SK-N-SH treated with all-trans-retinoic acid at 6 μM for 48 hours (cell line): ENCODE measurements at regions not wholly inside any gene's neighbourhood (a gene's known extent, or its start where the extent isn't known, plus 50 kb on each side); places are given as distances from the start of the nearest gene placed in this dataset.

Experiments
- CREB5 ChIP-seq: fragments of 250-450 bp; sonication (Bioruptor Pico); IDR thresholded peaks from 2 replicates; pipeline ENCODE4 v1.5.1; 2020; ENCODE audit warnings: low read depth, mild to moderate bottlenecking, moderate library complexity
- CSRNP3 ChIP-seq: fragments of 250-450 bp; sonication (Bioruptor Pico); IDR thresholded peaks from 2 replicates; pipeline ENCODE4 v1.5.1; 2021; ENCODE audit warnings: mild to moderate bottlenecking, moderate library complexity
- GLIS3 ChIP-seq: fragments of 250-450 bp; sonication (Bioruptor Pico); IDR thresholded peaks from 2 replicates; pipeline ENCODE4 v1.5.0; 2020; ENCODE audit warnings: mild to moderate bottlenecking, moderate library complexity
- ISL1 ChIP-seq: fragments of 250-450 bp; sonication (Bioruptor Pico); IDR thresholded peaks from 2 replicates; pipeline ENCODE4 v2.1.2; 2022; ENCODE audit warnings: mild to moderate bottlenecking, moderate library complexity
- OSR1 ChIP-seq: fragments of 250-450 bp; sonication (Bioruptor Pico); IDR thresholded peaks from 2 replicates; pipeline ENCODE4 v1.8.0; 2022; ENCODE audit warnings: moderate library complexity, mild to moderate bottlenecking, inconsistent platforms
- PATZ1 ChIP-seq: fragments of 250-450 bp; sonication (Bioruptor Pico); IDR thresholded peaks from 2 replicates; pipeline ENCODE4 v1.8.0; 2020; ENCODE audit warnings: mild to moderate bottlenecking, moderate library complexity, borderline replicate concordance
- POU6F1 ChIP-seq: fragments of 250-450 bp; sonication (Bioruptor Pico); IDR thresholded peaks from 2 replicates; pipeline ENCODE4 v1.8.0; 2021; ENCODE audit warnings: low read depth, mild to moderate bottlenecking, moderate library complexity, borderline replicate concordance
- SNAI2 ChIP-seq: fragments of 250-450 bp; sonication (Bioruptor Pico); IDR thresholded peaks from 2 replicates; pipeline ENCODE4 v1.5.0; 2020; ENCODE audit warnings: mild to moderate bottlenecking, moderate library complexity
- TCF4 ChIP-seq: fragments of 250-450 bp; sonication (Bioruptor Pico); IDR thresholded peaks from 2 replicates; pipeline ENCODE4 v1.8.0; 2021; ENCODE audit warnings: mild to moderate bottlenecking, moderate library complexity, borderline replicate concordance
- ZFP3 ChIP-seq: fragments of 250-450 bp; sonication (Bioruptor Pico); IDR thresholded peaks from 2 replicates; pipeline ENCODE4 v1.5.0; 2020; ENCODE audit warnings: mild to moderate bottlenecking, moderate library complexity
- ZFP30 ChIP-seq: fragments of 450-650 bp; formaldehyde crosslinking; IDR thresholded peaks from 2 replicates; pipeline ENCODE4 v1.5.0; 2022; ENCODE audit warnings: mild to moderate bottlenecking, moderate library complexity
- ZNF565 ChIP-seq: fragments of 450-650 bp; formaldehyde crosslinking; conservative IDR thresholded peaks from 2 replicates; pipeline ENCODE4 v1.5.0; 2020; ENCODE audit warnings: low read depth, mild to moderate bottlenecking, moderate library complexity

- no peak for TF ChIP-seq SNAI2 (CRISPR knock-in tag)
- TF ChIP-seq ZFP30 (CRISPR knock-in tag) = no peak
- no peak for TF ChIP-seq CREB5 (CRISPR knock-in tag)
- TF ChIP-seq TCF4 = no peak
- TF ChIP-seq POU6F1 = no peak
- no peak for TF ChIP-seq ISL1 (CRISPR knock-in tag)
- TF ChIP-seq GLIS3 (CRISPR knock-in tag) = no peak
- no peak for TF ChIP-seq CSRNP3 (CRISPR knock-in tag)
- no peak for TF ChIP-seq ZFP3 (CRISPR knock-in tag)
- TF ChIP-seq OSR1 (CRISPR knock-in tag) = no peak
- no peak for TF ChIP-seq PATZ1
- no peak for TF ChIP-seq ZNF565 (CRISPR knock-in tag)
Measured at GRCh38 chr7:93004906-93005305, 112.9 kb downstream of the SAMD9 start.
